Vagina (tissue), 2 donors: ENCODE measurements at regions not wholly inside any gene's neighbourhood (a gene's known extent, or its start where the extent isn't known, plus 50 kb on each side); places are given as distances from the start of the nearest gene placed in this dataset.

Experiments
- DNase-seq, 2 donors: peaks; one replicate each; pipeline ENCODE4 v3.0.0-alpha.2; 2017; ENCODE audit errors: extremely low spot score in 2 of 2
- H3K27ac ChIP-seq: fragments of 200-600 bp; sonication (generic); one replicate; pipeline ENCODE4 v1.5.1; 2019
- H3K27me3 ChIP-seq: fragments of 200-600 bp; sonication (generic); one replicate; pipeline ENCODE4 v1.5.1; 2019
- H3K36me3 ChIP-seq, 2 donors: fragments of 200-600 bp; sonication (generic); one replicate each; pipeline ENCODE4 v1.5.1; 2017 to 2019
- H3K4me1 ChIP-seq: fragments of 200-600 bp; sonication (generic); one replicate; pipeline ENCODE4 v1.5.1; 2019
- H3K4me3 ChIP-seq, 2 donors: fragments of 200-600 bp; sonication (generic); 1 replicate in 1 of 2; 2 replicates in 1 of 2; pipeline ENCODE4 v1.5.1; 2016 to 2019
- H3K9me3 ChIP-seq: fragments of 200-600 bp; sonication (generic); one replicate; pipeline ENCODE4 v1.5.1; 2019
- CTCF ChIP-seq, 3 experiments: fragments of 450-650 bp in 2 of 3; fragments of 200-600 bp in 1 of 3; sonication (generic) in 1 of 3; IDR thresholded peaks; one replicate each; pipeline ENCODE4 v1.5.1; 2017 to 2019; ENCODE audit warnings: antibody characterized with exemption in 3 of 3, mild to moderate bottlenecking in 2 of 3, moderate library complexity in 2 of 3
- POLR2A ChIP-seq, 2 donors: fragments of 450-650 bp; IDR thresholded peaks; one replicate each; pipeline ENCODE4 v1.6.1; 2017; ENCODE audit warnings: antibody characterized with exemption in 2 of 2, mild to moderate bottlenecking in 2 of 2, moderate library complexity in 2 of 2
- POLR2AphosphoS5 ChIP-seq, 2 donors: sonication (generic); formaldehyde crosslinking; IDR thresholded peaks; one replicate each; pipeline ENCODE4 v1.9.0; 2017; ENCODE audit warnings: antibody characterized with exemption in 2 of 2, mild to moderate bottlenecking in 2 of 2, low read depth in 1 of 2; ENCODE audit not compliant: insufficient read depth in 1 of 2
- intact Hi-C: fragments of 100-400 bp; cut with DNase I; formaldehyde crosslinking; loops from one replicate; pipeline ENCODE4 v1.15.1; 2023

- no peak for DNase-seq
- Histone ChIP-seq H3K36me3 (no peaks in the 10 kb centered on the region), H3K27ac (no peak overlapping the region), H3K27me3 (no peaks in the 10 kb centered on the region), H3K9me3 (no peaks in the 10 kb centered on the region), H3K4me1 (no peaks in the 10 kb centered on the region), H3K4me3 (no peak overlapping the region)
- TF ChIP-seq POLR2A (IDR thresholded peaks at IDR 0.05): no peak
- no peak for TF ChIP-seq POLR2AphosphoS5 (IDR thresholded peaks at IDR 0.05; ENCODE audit: insufficient read depth in 1 of 2, low read depth in 1 of 2)
- no peak for TF ChIP-seq CTCF (IDR thresholded peaks at IDR 0.05)
- intact Hi-C loops: no loop called here
Observed at GRCh38 chr6:12529364-12530019, 187.1 kb upstream of the PHACTR1 start.

GRCh38 chr6:12530345-12530744 is 186.2 kb upstream of the PHACTR1 start:
- no peaks in the 10 kb centered on the region for H3K9me3 ChIP-seq
- intact Hi-C loops: no loop called here
- DNase-seq: no peak
- no peaks in the 10 kb centered on the region for H3K36me3 ChIP-seq
- no peaks in the 10 kb centered on the region for H3K4me1 ChIP-seq
- H3K27me3 ChIP-seq: no peaks in the 10 kb centered on the region
- TF ChIP-seq POLR2AphosphoS5 (IDR thresholded peaks at IDR 0.05; ENCODE audit: insufficient read depth in 1 of 2, low read depth in 1 of 2) (no peak), CTCF (IDR thresholded peaks at IDR 0.05) (no peak), POLR2A (IDR thresholded peaks at IDR 0.05) (no peak)
- no peak overlapping the region for H3K4me3 ChIP-seq
- H3K27ac ChIP-seq: no peak overlapping the region

GRCh38 chr6:12533586-12533985 is 183.0 kb upstream of the PHACTR1 start:
- H3K4me3 ChIP-seq: no peak overlapping the region
- H3K4me1 ChIP-seq: no peaks in the 10 kb centered on the region
- H3K27ac ChIP-seq: no peak overlapping the region
- no peak for DNase-seq
- no peaks in the 10 kb centered on the region for H3K36me3 ChIP-seq
- intact Hi-C loops: no loop called here
- TF ChIP-seq CTCF (IDR thresholded peaks at IDR 0.05) (no peak), POLR2A (IDR thresholded peaks at IDR 0.05) (no peak), POLR2AphosphoS5 (IDR thresholded peaks at IDR 0.05; ENCODE audit: insufficient read depth in 1 of 2, low read depth in 1 of 2) (no peak)
- H3K27me3 ChIP-seq: no peaks in the 10 kb centered on the region
- no peaks in the 10 kb centered on the region for H3K9me3 ChIP-seq

- H3K27ac ChIP-seq: no peak overlapping the region
- intact Hi-C loops: no loop called here
- no peaks in the 10 kb centered on the region for H3K9me3 ChIP-seq
- no peaks in the 10 kb centered on the region for H3K36me3 ChIP-seq
- no peak for DNase-seq
- TF ChIP-seq POLR2AphosphoS5 (IDR thresholded peaks at IDR 0.05; ENCODE audit: insufficient read depth in 1 of 2, low read depth in 1 of 2) (no peak), POLR2A (IDR thresholded peaks at IDR 0.05) (no peak), CTCF (IDR thresholded peaks at IDR 0.05) (no peak)
- no peaks in the 10 kb centered on the region for H3K27me3 ChIP-seq
- no peaks in the 10 kb centered on the region for H3K4me1 ChIP-seq
- H3K4me3 ChIP-seq: no peak overlapping the region
Observed at GRCh38 chr6:12534069-12534853, 182.3 kb upstream of the PHACTR1 start.
